ENCODE measurements at regions not wholly inside any gene's neighbourhood (a gene's known extent, or its start where the extent isn't known, plus 50 kb on each side); places are given as distances from the start of the nearest gene placed in this dataset.

- TF ChIP-seq FOXP2 (optimal IDR thresholded peaks at IDR 0.05; ENCODE audit: control extremely low read depth, extremely low read length, insufficient read depth) (no peak), EZH2 (IDR thresholded peaks at IDR 0.05) (no peak), POLR2AphosphoS5 (IDR thresholded peaks at IDR 0.05; ENCODE audit: borderline replicate concordance, low read depth, low read length) (no peak)
Measured at GRCh38 chr2:211251016-211251415, 694.6 kb downstream of the CPS1 start.
